ENCODE measurements at regions not wholly inside any gene's neighbourhood (a gene's known extent, or its start where the extent isn't known, plus 50 kb on each side); places are given as distances from the start of the nearest gene placed in this dataset.

- TF ChIP-seq, protein P1, sequence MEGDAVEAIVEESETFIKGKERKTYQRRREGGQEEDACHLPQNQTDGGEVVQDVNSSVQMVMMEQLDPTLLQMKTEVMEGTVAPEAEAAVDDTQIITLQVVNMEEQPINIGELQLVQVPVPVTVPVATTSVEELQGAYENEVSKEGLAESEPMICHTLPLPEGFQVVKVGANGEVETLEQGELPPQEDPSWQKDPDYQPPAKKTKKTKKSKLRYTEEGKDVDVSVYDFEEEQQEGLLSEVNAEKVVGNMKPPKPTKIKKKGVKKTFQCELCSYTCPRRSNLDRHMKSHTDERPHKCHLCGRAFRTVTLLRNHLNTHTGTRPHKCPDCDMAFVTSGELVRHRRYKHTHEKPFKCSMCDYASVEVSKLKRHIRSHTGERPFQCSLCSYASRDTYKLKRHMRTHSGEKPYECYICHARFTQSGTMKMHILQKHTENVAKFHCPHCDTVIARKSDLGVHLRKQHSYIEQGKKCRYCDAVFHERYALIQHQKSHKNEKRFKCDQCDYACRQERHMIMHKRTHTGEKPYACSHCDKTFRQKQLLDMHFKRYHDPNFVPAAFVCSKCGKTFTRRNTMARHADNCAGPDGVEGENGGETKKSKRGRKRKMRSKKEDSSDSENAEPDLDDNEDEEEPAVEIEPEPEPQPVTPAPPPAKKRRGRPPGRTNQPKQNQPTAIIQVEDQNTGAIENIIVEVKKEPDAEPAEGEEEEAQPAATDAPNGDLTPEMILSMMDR (conservative IDR thresholded peaks at IDR 0.05; ENCODE audit: low read depth, low read length) = no peak
These were observed 460.8 kb downstream of the DMAC1 start for GRCh38 chr9:7338586-7339281.

GRCh38 chr9:7336356-7337065, 463.1 kb downstream of the DMAC1 start:
- no peak overlapping the region for H3K4me3 ChIP-seq (ENCODE audit: low read depth, low read length)
- TF ChIP-seq, protein P1 (conservative IDR thresholded peaks at IDR 0.05; ENCODE audit: low read depth, low read length) = no peak
- DNase-seq (ENCODE audit: low read depth) = peak; percentile 77

More at GRCh38 chr9:7338586-7339281, 460.8 kb downstream of the DMAC1 start:
- H3K4me3 ChIP-seq (ENCODE audit: low read depth, low read length) = no peak overlapping the region
- DNase-seq (ENCODE audit: low read depth) = no peak

DNA sequence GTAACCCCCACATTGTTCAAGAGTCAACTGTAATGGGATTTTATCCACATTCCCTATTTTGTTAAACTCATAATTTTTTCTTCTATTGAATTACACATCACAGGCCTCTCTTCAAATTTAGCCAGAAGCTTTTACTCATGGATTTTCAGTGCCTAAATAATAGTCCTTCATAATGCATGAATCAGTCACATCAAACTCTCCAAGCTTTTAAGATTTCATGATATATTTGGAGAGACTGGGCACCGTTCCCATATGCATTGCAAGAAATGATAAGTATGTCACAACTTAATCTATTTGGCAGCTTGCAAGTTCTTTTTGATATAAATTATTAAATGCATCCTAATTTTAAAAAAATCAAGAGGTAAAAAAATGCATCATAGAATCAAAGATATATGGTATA, 465.9 kb downstream of the DMAC1 start:
- peak; percentile 21 for DNase-seq (ENCODE audit: low read depth)
- TF ChIP-seq, protein P1 (conservative IDR thresholded peaks at IDR 0.05; ENCODE audit: low read depth, low read length) = no peak
- no peak overlapping the region for H3K4me3 ChIP-seq (ENCODE audit: low read depth, low read length)

DNA sequence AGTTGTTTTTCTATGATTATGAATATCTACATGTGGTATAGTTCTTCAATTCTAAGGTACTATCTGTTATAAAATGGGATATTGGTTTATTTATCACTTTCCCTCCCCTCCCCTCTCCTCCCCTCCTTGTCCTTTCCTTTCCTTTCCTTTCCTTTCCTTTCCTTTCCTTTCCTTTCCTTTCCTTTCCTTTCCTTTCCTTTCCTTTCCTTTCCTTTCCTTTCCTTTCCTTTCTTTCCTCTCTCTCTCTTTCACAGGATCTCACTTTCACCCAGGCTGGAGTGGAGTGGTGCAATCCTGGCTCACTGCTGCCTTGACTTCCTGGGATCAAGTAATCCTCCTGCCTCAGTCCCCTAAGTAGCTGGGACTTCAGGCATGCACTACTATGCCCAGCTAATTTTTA, 466.8 kb downstream of the DMAC1 start:
- DNase-seq (ENCODE audit: low read depth) = no peak
- TF ChIP-seq, protein P1 (conservative IDR thresholded peaks at IDR 0.05; ENCODE audit: low read depth, low read length) = no peak
- no peak overlapping the region for H3K4me3 ChIP-seq (ENCODE audit: low read depth, low read length)

- TF ChIP-seq, protein P1 (conservative IDR thresholded peaks at IDR 0.05; ENCODE audit: low read depth, low read length) = no peak
- H3K4me3 ChIP-seq (ENCODE audit: low read depth, low read length) = no peak overlapping the region
- no peak for DNase-seq (ENCODE audit: low read depth)
These were observed 471.1 kb downstream of the DMAC1 start for GRCh38 chr9:7328453-7328852.

- no peak for DNase-seq (ENCODE audit: low read depth)
These were observed 473.6 kb downstream of the DMAC1 start for GRCh38 chr9:7325995-7326394.

More at GRCh38 chr9:7325995-7326394, 473.6 kb downstream of the DMAC1 start:
- TF ChIP-seq, protein P1 (conservative IDR thresholded peaks at IDR 0.05; ENCODE audit: low read depth, low read length) = no peak
- no peak overlapping the region for H3K4me3 ChIP-seq (ENCODE audit: low read depth, low read length)

All from choroid plexus epithelial cell (primary cell).